ENCODE measurements at regions not wholly inside any gene's neighbourhood (a gene's known extent, or its start where the extent isn't known, plus 50 kb on each side); places are given as distances from the start of the nearest gene placed in this dataset.

Small RNAs in the stretch of these regions (small RNA-seq; reads per million reads assigned to genes)
- gene MIR6072, result 0 reads per million in 2 experiments
- gene RNU6-576P, result 0 reads per million in 2 experiments
- gene RNU6-889P, result 0 reads per million in 2 experiments

All from SK-MEL-5 (cell line).